Peyer's patch (tissue), 4 donors: ENCODE measurements at regions not wholly inside any gene's neighbourhood (a gene's known extent, or its start where the extent isn't known, plus 50 kb on each side); places are given as distances from the start of the nearest gene placed in this dataset.

Source experiments
- DNase-seq, 3 donors: peaks; one replicate each; pipeline ENCODE4 v3.0.0-alpha.2; 2017 to 2019
- H3K27ac ChIP-seq, 4 donors: fragments of 200-600 bp; sonication (generic); one replicate each; pipeline ENCODE4 v1.5.1; 2016 to 2019
- H3K27me3 ChIP-seq, 2 donors: fragments of 200-600 bp; sonication (generic); one replicate each; pipeline ENCODE4 v1.5.1; 2019
- H3K36me3 ChIP-seq, 3 donors: fragments of 200-600 bp; sonication (generic); one replicate each; pipeline ENCODE4 v1.5.1; 2016 to 2019
- H3K4me1 ChIP-seq, 4 donors: fragments of 200-600 bp; sonication (generic); one replicate each; pipeline ENCODE4 v1.5.1; 2016 to 2019
- H3K4me3 ChIP-seq, 4 donors: fragments of 200-600 bp; sonication (generic); 1 replicate in 3 of 4; 2 replicates in 1 of 4; pipeline ENCODE4 v1.5.1; 2016 to 2019; ENCODE audit warnings: mild to moderate bottlenecking in 1 of 4
- H3K9me3 ChIP-seq, 4 donors: fragments of 200-600 bp; sonication (generic); one replicate each; pipeline ENCODE4 v1.5.1; 2016 to 2019; ENCODE audit warnings: mild to moderate bottlenecking in 1 of 4
- CTCF ChIP-seq, 6 experiments: fragments of 450-650 bp in 4 of 6; fragments of 200-600 bp in 2 of 6; sonication (generic) in 1 of 6; IDR thresholded peaks; one replicate each; pipeline ENCODE4 v1.5.1; 2017 to 2019; ENCODE audit warnings: antibody characterized with exemption in 6 of 6, mild to moderate bottlenecking in 3 of 6, moderate library complexity in 1 of 6
- POLR2A ChIP-seq, 2 donors: fragments of 450-650 bp; IDR thresholded peaks; one replicate each; pipeline ENCODE4 v1.5.1; 2017; ENCODE audit warnings: antibody characterized with exemption in 2 of 2, mild to moderate bottlenecking in 2 of 2, moderate library complexity in 2 of 2

- no peak for TF ChIP-seq POLR2A (IDR thresholded peaks at IDR 0.05)
- no peak for TF ChIP-seq CTCF (IDR thresholded peaks at IDR 0.05)
- no peaks in the 10 kb centered on the region for H3K9me3 ChIP-seq
- H3K27me3 ChIP-seq, result no peaks in the 10 kb centered on the region
These were observed 295.1 kb downstream of the SMOC2 start for GRCh38 chr6:168736039-168736438.

GRCh38 chr6:168735268-168735949 lies 294.4 kb downstream of the SMOC2 start:
- Histone ChIP-seq H3K27ac (no peak overlapping the region), H3K27me3 (no peaks in the 10 kb centered on the region), H3K4me1 (no peaks in the 10 kb centered on the region), H3K36me3 (no peaks in the 10 kb centered on the region), H3K4me3 (no peak overlapping the region), H3K9me3 (no peaks in the 10 kb centered on the region)
- no peak for TF ChIP-seq CTCF (IDR thresholded peaks at IDR 0.05)
- TF ChIP-seq POLR2A (IDR thresholded peaks at IDR 0.05), result no peak
- DNase-seq, result no peak

More at GRCh38 chr6:168736039-168736438, 295.1 kb downstream of the SMOC2 start:
- no peak for DNase-seq
- no peak overlapping the region for H3K4me3 ChIP-seq
- H3K27ac ChIP-seq, result no peak overlapping the region
- no peaks in the 10 kb centered on the region for H3K36me3 ChIP-seq
- no peaks in the 10 kb centered on the region for H3K4me1 ChIP-seq

DNA sequence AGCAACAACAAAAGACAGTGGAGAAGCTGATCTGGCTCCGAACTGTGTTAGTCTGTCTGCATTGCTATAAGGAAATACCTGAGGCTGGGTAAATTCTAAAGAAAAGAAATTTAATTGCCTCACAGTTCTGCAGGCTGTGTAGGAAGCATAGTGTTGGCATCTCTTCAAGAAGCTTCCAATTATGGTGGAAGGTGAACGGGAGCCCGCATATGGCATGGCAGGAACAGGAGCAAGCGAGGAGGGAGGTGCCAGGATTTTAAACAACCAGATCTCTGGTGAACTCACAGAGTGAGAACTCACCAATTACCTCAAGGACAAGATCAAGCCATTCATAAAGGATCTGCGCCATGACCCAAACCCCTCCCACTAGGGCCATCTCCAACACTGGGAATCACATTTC lies 293.5 kb downstream of the SMOC2 start:
- no peaks in the 10 kb centered on the region for H3K4me1 ChIP-seq
- no peak overlapping the region for H3K4me3 ChIP-seq
- no peaks in the 10 kb centered on the region for H3K36me3 ChIP-seq
- TF ChIP-seq POLR2A (IDR thresholded peaks at IDR 0.05) (no peak), CTCF (IDR thresholded peaks at IDR 0.05) (no peak)
- H3K9me3 ChIP-seq, result no peaks in the 10 kb centered on the region
- H3K27ac ChIP-seq, result no peak overlapping the region
- no peaks in the 10 kb centered on the region for H3K27me3 ChIP-seq
- DNase-seq, result no peak

- Histone ChIP-seq H3K27ac (no peak overlapping the region), H3K4me1 (no peaks in the 10 kb centered on the region), H3K9me3 (no peaks in the 10 kb centered on the region), H3K27me3 (no peaks in the 10 kb centered on the region), H3K4me3 (no peak overlapping the region), H3K36me3 (no peaks in the 10 kb centered on the region)
- TF ChIP-seq POLR2A (IDR thresholded peaks at IDR 0.05) (no peak), CTCF (IDR thresholded peaks at IDR 0.05) (no peak)
- no peak for DNase-seq
These were observed 291.7 kb downstream of the SMOC2 start for GRCh38 chr6:168732676-168733075.

DNA sequence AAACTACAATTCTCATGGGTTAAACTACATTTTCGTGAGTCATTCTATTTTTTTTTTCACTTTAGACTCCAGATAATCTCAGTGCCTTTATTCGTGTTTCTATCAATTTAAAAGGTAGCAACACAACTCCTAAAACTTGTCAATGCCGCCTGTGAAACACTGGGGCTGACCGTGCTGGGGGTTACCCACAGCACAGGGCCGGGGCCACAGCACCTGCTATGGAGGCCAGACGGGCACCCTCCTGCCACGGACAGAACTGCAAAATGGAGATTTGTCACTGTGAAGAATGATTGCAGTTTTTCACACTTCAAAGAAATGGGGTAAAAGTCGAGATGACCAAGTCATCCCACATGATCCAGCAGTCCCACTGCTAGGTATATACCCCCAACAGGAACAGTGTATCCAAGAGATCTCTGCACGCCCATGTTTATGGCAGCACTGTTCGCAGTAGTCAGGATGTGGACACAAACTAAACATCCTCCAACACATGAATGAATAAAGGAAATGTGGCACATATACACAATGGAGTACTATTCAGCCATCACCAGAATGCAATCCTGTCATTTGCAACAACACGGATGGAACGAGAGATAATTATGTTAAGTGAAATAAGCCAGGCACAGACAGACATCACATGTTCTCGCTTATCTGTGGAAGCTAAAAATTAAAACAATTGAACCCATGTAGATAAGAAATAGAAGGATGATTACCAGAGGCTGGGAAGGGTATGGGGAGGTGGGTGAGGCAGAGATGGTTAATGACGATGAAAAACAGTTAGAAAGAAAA lies 290.1 kb downstream of the SMOC2 start:
- Histone ChIP-seq H3K36me3 (no peaks in the 10 kb centered on the region), H3K9me3 (no peaks in the 10 kb centered on the region), H3K4me1 (no peaks in the 10 kb centered on the region), H3K27me3 (no peaks in the 10 kb centered on the region), H3K4me3 (no peak overlapping the region), H3K27ac (no peak overlapping the region)
- TF ChIP-seq POLR2A (IDR thresholded peaks at IDR 0.05) (no peak), CTCF (IDR thresholded peaks at IDR 0.05) (no peak)
- no peak for DNase-seq
